IPS-NIHi11 (cell line): ENCODE measurements at regions not wholly inside any gene's neighbourhood (a gene's known extent, or its start where the extent isn't known, plus 50 kb on each side); places are given as distances from the start of the nearest gene placed in this dataset.
"Not testable (repeated sequence)": the region's sequence is repeated elsewhere in the genome, so short reads cannot be mapped to it uniquely, and the experiment has no call there.

ENCODE experiments used
- DNase-seq: peaks from one replicate; pipeline ENCODE4 v3.0.0; 2012; ENCODE audit warnings: mixed read lengths, low spot score

- DNase-seq = no peak
Measured at GRCh38 chr1:114262337-114262736, 108.7 kb upstream of the SYT6 start.

- no peak for DNase-seq
Measured at GRCh38 chr1:114260805-114261484, 107.3 kb upstream of the SYT6 start.

GRCh38 chr1:114259511-114260160, 106.0 kb upstream of the SYT6 start:
- DNase-seq = no peak

GRCh38 chr1:114258633-114259032, 105.0 kb upstream of the SYT6 start:
- DNase-seq = no peak

- DNase-seq = no peak
Measured at GRCh38 chr1:114258074-114258473, 104.4 kb upstream of the SYT6 start.

GRCh38 chr1:114257554-114257953, 103.9 kb upstream of the SYT6 start:
- no peak for DNase-seq

- DNase-seq = no peak
Measured at GRCh38 chr1:114253900-114254299, 100.2 kb upstream of the SYT6 start.

GRCh38 chr1:114251573-114251939, 97.9 kb upstream of the SYT6 start:
- no peak for DNase-seq

GRCh38 chr1:114250683-114251572, 97.3 kb upstream of the SYT6 start:
- DNase-seq = no peak

GRCh38 chr1:114249691-114250090, 96.0 kb upstream of the SYT6 start:
- no peak for DNase-seq

GRCh38 chr1:114248162-114248561, 94.5 kb upstream of the SYT6 start:
- no peak for DNase-seq

- DNase-seq = not testable (repeated sequence)
Measured at GRCh38 chr1:114242531-114243210, 89.0 kb upstream of the SYT6 start.

GRCh38 chr1:114238053-114238452, 84.4 kb upstream of the SYT6 start:
- DNase-seq = no peak

GRCh38 chr1:114236517-114236916, 82.8 kb upstream of the SYT6 start:
- no peak for DNase-seq

- DNase-seq = no peak
Measured at GRCh38 chr1:114235960-114236359, 82.3 kb upstream of the SYT6 start.

- no peak for DNase-seq
Measured at GRCh38 chr1:114235281-114235680, 81.6 kb upstream of the SYT6 start.

GRCh38 chr1:114234408-114235124, 80.9 kb upstream of the SYT6 start:
- DNase-seq = no peak

GRCh38 chr1:114232691-114233090, 79.0 kb upstream of the SYT6 start:
- no peak for DNase-seq

GRCh38 chr1:114231301-114231700, 77.6 kb upstream of the SYT6 start:
- DNase-seq = no peak

GRCh38 chr1:114229368-114229767, 75.7 kb upstream of the SYT6 start:
- DNase-seq = no peak

GRCh38 chr1:114227059-114227458, 73.4 kb upstream of the SYT6 start:
- DNase-seq = no peak
